WERI-Rb-1 (cell line): ENCODE measurements at regions not wholly inside any gene's neighbourhood (a gene's known extent, or its start where the extent isn't known, plus 50 kb on each side); places are given as distances from the start of the nearest gene placed in this dataset.

Source experiments
- DNase-seq: peaks from one replicate; pipeline ENCODE4 v3.0.0-alpha.2; 2020
- H3K27ac ChIP-seq: fragments of 250-450 bp; sonication (Bioruptor Pico); 2 replicates; pipeline ENCODE4 v1.5.1; 2020; ENCODE audit warnings: mild to moderate bottlenecking, moderate library complexity
- H3K27me3 ChIP-seq: fragments of 250-450 bp; sonication (Bioruptor Pico); 2 replicates; pipeline ENCODE4 v1.5.1; 2021; ENCODE audit warnings: mild to moderate bottlenecking, low read depth, moderate library complexity; ENCODE audit not compliant: insufficient read depth, severe bottlenecking
- H3K36me3 ChIP-seq: fragments of 250-450 bp; sonication (Bioruptor Pico); 2 replicates; pipeline ENCODE4 v1.5.1; 2020; ENCODE audit warnings: mild to moderate bottlenecking, moderate library complexity
- H3K4me3 ChIP-seq: 2 replicates; pipeline ENCODE4 v1.5.1; 2011; ENCODE audit warnings: low read depth, mild to moderate bottlenecking, control low read depth, low read length
- H3K9me3 ChIP-seq: fragments of 250-450 bp; sonication (Bioruptor Pico); 2 replicates; pipeline ENCODE4 v1.5.1; 2021; ENCODE audit warnings: mild to moderate bottlenecking, moderate library complexity; ENCODE audit not compliant: severe bottlenecking
- CTCF ChIP-seq: IDR thresholded peaks from 2 replicates; pipeline ENCODE4 v1.5.1; 2011; ENCODE audit warnings: low read depth, mild to moderate bottlenecking, control low read depth, inconsistent platforms, low read length

GRCh38 chr1:193939585-193939984 is 753.2 kb upstream of the B3GALT2 start:
- H3K36me3 ChIP-seq = no peaks in the 10 kb centered on the region
- no peak for TF ChIP-seq CTCF
- DNase-seq = no peak
- H3K9me3 ChIP-seq = no peaks in the 10 kb centered on the region
- H3K27me3 ChIP-seq = no peaks in the 10 kb centered on the region
- H3K4me3 ChIP-seq = no peak overlapping the region
- H3K27ac ChIP-seq = no peak overlapping the region

- H3K27me3 ChIP-seq = no peaks in the 10 kb centered on the region
- no peak for TF ChIP-seq CTCF
- H3K27ac ChIP-seq = no peak overlapping the region
- H3K9me3 ChIP-seq = no peaks in the 10 kb centered on the region
- no peaks in the 10 kb centered on the region for H3K36me3 ChIP-seq
- no peak for DNase-seq
- H3K4me3 ChIP-seq = no peak overlapping the region
Measured at GRCh38 chr1:193937308-193937707, 750.9 kb upstream of the B3GALT2 start.

GRCh38 chr1:193932979-193933378 is 746.6 kb upstream of the B3GALT2 start:
- Histone ChIP-seq H3K9me3 (no peaks in the 10 kb centered on the region), H3K27me3 (no peaks in the 10 kb centered on the region), H3K27ac (no peak overlapping the region), H3K36me3 (no peaks in the 10 kb centered on the region), H3K4me3 (no peak overlapping the region)
- no peak for DNase-seq
- TF ChIP-seq CTCF = no peak

- no peak for TF ChIP-seq CTCF
- no peak overlapping the region for H3K27ac ChIP-seq
- no peaks in the 10 kb centered on the region for H3K36me3 ChIP-seq
- DNase-seq = no peak
- H3K27me3 ChIP-seq = no peaks in the 10 kb centered on the region
- H3K9me3 ChIP-seq = peaks cover 2% of the 10 kb centered on the region
- no peak overlapping the region for H3K4me3 ChIP-seq
Measured at GRCh38 chr1:193931356-193931755, 744.9 kb upstream of the B3GALT2 start.

- H3K27me3 ChIP-seq = no peaks in the 10 kb centered on the region
- no peak for DNase-seq
- no peak for TF ChIP-seq CTCF
- no peaks in the 10 kb centered on the region for H3K36me3 ChIP-seq
- H3K4me3 ChIP-seq = no peak overlapping the region
- H3K9me3 ChIP-seq = peaks cover 2% of the 10 kb centered on the region
- H3K27ac ChIP-seq = no peak overlapping the region
Measured at GRCh38 chr1:193929374-193930033, 743.1 kb upstream of the B3GALT2 start.

- TF ChIP-seq CTCF = no peak
Measured at GRCh38 chr1:193927550-193927949, 741.1 kb upstream of the B3GALT2 start.

More at GRCh38 chr1:193927550-193927949, 741.1 kb upstream of the B3GALT2 start:
- H3K4me3 ChIP-seq = no peak overlapping the region
- H3K36me3 ChIP-seq = no peaks in the 10 kb centered on the region
- DNase-seq = no peak
- H3K9me3 ChIP-seq = peaks cover 2% of the 10 kb centered on the region
- H3K27me3 ChIP-seq = no peaks in the 10 kb centered on the region
- no peak overlapping the region for H3K27ac ChIP-seq
